H1 (cell line): ENCODE measurements at regions not wholly inside any gene's neighbourhood (a gene's known extent, or its start where the extent isn't known, plus 50 kb on each side); places are given as distances from the start of the nearest gene placed in this dataset.

Experiments used
- MAX ChIP-seq: IDR thresholded peaks from 2 replicates; pipeline ENCODE4 v1.6.1; 2012; ENCODE audit warnings: inconsistent platforms
- RFX5 ChIP-seq: IDR thresholded peaks from 2 replicates; pipeline ENCODE4 v1.6.1; 2011; ENCODE audit warnings: low read depth, low read length, improper control_type of control experiment, borderline replicate concordance
- RNF2 ChIP-seq: fragments of 200-900, 300-1000 bp; sonication (generic); IDR thresholded peaks from 2 replicates; pipeline ENCODE4 v1.7.1; 2016; ENCODE audit warnings: borderline replicate concordance, low read depth, mild to moderate bottlenecking, antibody characterized with exemption, low read length; ENCODE audit not compliant: poor library complexity, severe bottlenecking; ENCODE audit errors: missing control alignments
- SIX5 ChIP-seq: IDR thresholded peaks from 2 replicates; pipeline ENCODE4 v1.6.1; 2011; ENCODE audit warnings: mild to moderate bottlenecking, low read depth, low read length
- YY1 ChIP-seq: IDR thresholded peaks from 2 replicates; pipeline ENCODE4 v1.6.1; 2011; ENCODE audit warnings: low read depth, mild to moderate bottlenecking, low read length

GRCh38 chr16:85537795-85538401 is 75.2 kb upstream of the GSE1 start (continued):
- no peak for TF ChIP-seq RNF2
- no peak for TF ChIP-seq SIX5
- TF ChIP-seq MAX: no peak
- no peak for TF ChIP-seq YY1
- no peak for TF ChIP-seq RFX5
